B cell (primary cell): ENCODE measurements at regions not wholly inside any gene's neighbourhood (a gene's known extent, or its start where the extent isn't known, plus 50 kb on each side); places are given as distances from the start of the nearest gene placed in this dataset.

Source experiments
- ATAC-seq: fragments of 200-7000 bp; cut with Tn5 transposase; one replicate; pipeline ENCODE4 v1.10.0; 2021; ENCODE audit warnings: low read depth, mild to moderate bottlenecking, moderate number of reproducible peaks, moderate library complexity
- CTCF ChIA-PET: fragments of 350-600 bp; sonication (Branson Sonifier 250); formaldehyde crosslinking; loops from one replicate; lab custom pipeline; 2021; ENCODE audit warnings: antibody characterized with exemption, inconsistent platforms; lab: Charles Lee
- POLR2A ChIA-PET: fragments of 350-600 bp; sonication (Branson Sonifier 250); formaldehyde crosslinking; loops from one replicate; lab custom pipeline; 2021; ENCODE audit warnings: antibody characterized with exemption; lab: Charles Lee
- DNase-seq: peaks from one replicate; pipeline ENCODE4 v3.0.0; 2013
- H2AFZ ChIP-seq: 2 replicates; pipeline ENCODE4 v1.6.1; 2012; ENCODE audit warnings: mild to moderate bottlenecking, low read depth, low read length; ENCODE audit not compliant: insufficient read depth, poor library complexity, severe bottlenecking
- H3K27ac ChIP-seq, 2 donors: 1 replicate in 1 of 2; 2 replicates in 1 of 2; pipeline ENCODE4 v1.5.1; 2012 to 2013; ENCODE audit warnings: low read length in 2 of 2, mild to moderate bottlenecking in 2 of 2, moderate library complexity in 1 of 2
- H3K27me3 ChIP-seq, 4 experiments: fragments of 200-600 bp in 1 of 4; sonication (generic) in 1 of 4; replicated peaks in 1 of 4; 1 replicate in 2 of 4; 2 replicates in 2 of 4; pipeline versions ENCODE4 v1.6.1 to v1.7.0; 2013 to 2016; ENCODE audit warnings: low read length in 3 of 4, mild to moderate bottlenecking in 2 of 4, mixed read lengths in 1 of 4, moderate library complexity in 1 of 4; ENCODE audit not compliant: insufficient read depth in 4 of 4, control insufficient read depth in 3 of 4; ENCODE audit errors: control extremely low read depth in 1 of 4
- H3K36me3 ChIP-seq, 2 experiments: replicated peaks in 1 of 2; 1 replicate in 1 of 2; 2 replicates in 1 of 2; pipeline versions ENCODE4 v1.6.1 to v1.7.1; 2013; ENCODE audit warnings: low read length in 1 of 2; ENCODE audit not compliant: insufficient read depth in 2 of 2, control insufficient read depth in 1 of 2; ENCODE audit errors: control extremely low read depth in 1 of 2, extremely low read depth in 1 of 2
- H3K4me1 ChIP-seq, 2 donors: fragments of 200-600 bp in 1 of 2; sonication (generic) in 1 of 2; 1 replicate in 1 of 2; 2 replicates in 1 of 2; pipeline versions ENCODE4 v1.5.1 to v1.6.1; 2013 to 2017; ENCODE audit warnings: low read length in 2 of 2; ENCODE audit not compliant: control insufficient read depth in 2 of 2, insufficient read depth in 2 of 2
- H3K4me2 ChIP-seq: replicated peaks from 2 replicates; pipeline ENCODE3; 2012; ENCODE audit warnings: mild to moderate bottlenecking, low read depth, low read length; ENCODE audit not compliant: poor library complexity, severe bottlenecking
- H3K4me3 ChIP-seq, 5 experiments: fragments of 200-600 bp in 1 of 5; sonication (generic) in 1 of 5; 1 replicate in 3 of 5; 2 replicates in 2 of 5; pipeline versions ENCODE4 v1.5.1 to v1.7.0; 2011 to 2016; ENCODE audit warnings: low read length in 4 of 5, mild to moderate bottlenecking in 4 of 5, low read depth in 2 of 5, control low read depth in 1 of 5, moderate library complexity in 1 of 5; ENCODE audit not compliant: insufficient read depth in 1 of 5; ENCODE audit errors: control extremely low read depth in 1 of 5, extremely low read depth in 1 of 5
- H3K79me2 ChIP-seq: fragments of 200-600 bp; sonication (generic); one replicate; pipeline ENCODE4 v1.6.0; 2016; ENCODE audit warnings: low read length; ENCODE audit not compliant: control insufficient read depth, insufficient read depth
- H3K9ac ChIP-seq: fragments of 200-600 bp; sonication (generic); 2 replicates; pipeline ENCODE4 v1.6.1; 2017; ENCODE audit warnings: mild to moderate bottlenecking, low read length, moderate library complexity
- H3K9me3 ChIP-seq, 3 donors: one replicate each; pipeline versions ENCODE4 v1.6.1 to v1.7.1; 2013; ENCODE audit warnings: low read length in 2 of 3; ENCODE audit not compliant: control insufficient read depth in 2 of 3, insufficient read depth in 1 of 3; ENCODE audit errors: control extremely low read depth in 1 of 3
- H4K20me1 ChIP-seq: 2 replicates; pipeline ENCODE4 v1.6.0; 2012; ENCODE audit warnings: mild to moderate bottlenecking, low read length; ENCODE audit not compliant: insufficient read depth, control insufficient read depth, poor library complexity, severe bottlenecking
- H3K27ac Mint-ChIP-seq: one replicate; pipeline ENCODE4 v1.8.0; 2021; ENCODE audit warnings: mixed read lengths
- H3K27me3 Mint-ChIP-seq: one replicate; pipeline ENCODE4 v1.8.0; 2021; ENCODE audit warnings: mixed read lengths
- H3K4me1 Mint-ChIP-seq: one replicate; pipeline ENCODE4 v1.8.0; 2021; ENCODE audit warnings: mixed read lengths
- H3K4me3 Mint-ChIP-seq: one replicate; pipeline ENCODE4 v1.8.0; 2021; ENCODE audit warnings: mixed read lengths
- H3K9me3 Mint-ChIP-seq: one replicate; pipeline ENCODE4 v1.8.0; 2022; ENCODE audit warnings: mixed read lengths; ENCODE audit not compliant: insufficient read depth
- EZH2 ChIP-seq: IDR thresholded peaks from 2 replicates; pipeline ENCODE4 v1.6.1; 2012; ENCODE audit warnings: borderline replicate concordance, low read depth, mild to moderate bottlenecking, moderate library complexity, low read length; ENCODE audit not compliant: insufficient read depth, poor library complexity, severe bottlenecking
- WGBS: methylation state at CpG from one replicate; pipeline ENCODE4 v1.1.5; 2013; ENCODE audit warnings: missing lambda C conversion rate; ENCODE audit not compliant: insufficient coverage; 5-methylcytosine and 5-hydroxymethylcytosine counted together
- intact Hi-C: fragments of 100-400 bp; cut with micrococcal nuclease; formaldehyde crosslinking; loops from one replicate; pipeline ENCODE4 v1.10.0; 2022
- TF ChIP-seq, protein P1 (sequence below): fragments of 200-600 bp; IDR thresholded peaks from one replicate; pipeline ENCODE4 v1.8.0; 2022; ENCODE audit warnings: antibody characterized with exemption, mild to moderate bottlenecking

DNA sequence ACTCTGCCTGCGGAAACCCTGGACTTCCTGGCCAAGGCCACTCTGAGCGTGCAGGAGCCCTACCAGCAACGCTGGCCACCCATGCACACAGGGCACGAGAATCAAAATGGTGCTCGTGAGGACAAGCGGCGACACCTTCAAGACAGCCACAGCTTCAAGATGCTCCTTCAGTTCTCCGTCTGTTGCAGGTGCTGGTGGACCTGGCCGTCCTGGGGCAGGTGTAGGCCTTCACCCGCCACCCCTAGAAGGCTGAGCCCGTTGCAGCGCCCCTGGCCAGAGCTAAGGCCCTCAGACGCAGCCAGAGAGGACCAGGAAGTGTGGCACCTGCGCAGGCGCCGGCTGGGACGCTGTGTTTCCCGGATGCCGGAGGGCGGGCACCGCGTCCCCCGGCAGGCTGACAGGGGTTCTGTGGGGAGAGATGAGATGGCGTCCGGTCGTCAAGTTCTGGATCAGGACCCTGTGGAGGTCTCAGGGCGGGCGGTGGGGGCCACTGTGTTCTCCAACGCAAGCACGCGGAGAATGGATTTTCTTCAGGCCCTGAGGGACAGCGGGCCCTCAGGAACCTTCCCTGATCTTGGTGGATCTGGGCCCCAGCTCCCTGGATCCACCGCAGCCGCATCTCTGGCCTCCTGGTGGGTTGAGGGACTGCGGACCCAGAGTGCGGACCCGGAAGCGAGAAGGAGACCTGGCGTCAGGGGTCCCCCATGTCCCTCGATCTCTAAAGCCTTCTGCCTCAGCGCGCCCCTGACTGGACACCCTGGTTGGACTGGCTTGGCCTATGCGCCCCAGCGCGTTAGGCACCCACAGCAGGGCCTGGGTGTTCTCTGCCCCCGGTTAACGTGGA lies 1770.8 kb upstream of the CDH9 start:
- Mint-ChIP-seq H3K27me3 (no peaks in the 10 kb centered on the region), H3K9me3 (peaks cover 13% of the 10 kb centered on the region), H3K4me3 (no peak overlapping the region), H3K4me1 (no peaks in the 10 kb centered on the region), H3K27ac (no peak overlapping the region)
- Histone ChIP-seq H3K9me3 (peaks cover 0 to 20% (median 0%) of the 10 kb centered on the region in 3 donors), H3K9ac (no peak overlapping the region), H3K4me1 (no peaks in the 10 kb centered on the region), H4K20me1 (no peaks in the 10 kb centered on the region), H3K4me2 (no peak overlapping the region), H2AFZ (no peak overlapping the region), H3K27me3 (no peaks in the 10 kb centered on the region), H3K36me3 (no peaks in the 10 kb centered on the region), H3K27ac (no peak overlapping the region), H3K79me2 (no peaks in the 10 kb centered on the region), H3K4me3 (no peak overlapping the region)
- DNase-seq (no peak), ATAC-seq (no peak)
- intact Hi-C loops = no loop called here
- ChIA-PET POLR2A (no interaction called here), CTCF (no interaction called here)
- no peak for TF ChIP-seq EZH2
- TF ChIP-seq, protein P1, sequence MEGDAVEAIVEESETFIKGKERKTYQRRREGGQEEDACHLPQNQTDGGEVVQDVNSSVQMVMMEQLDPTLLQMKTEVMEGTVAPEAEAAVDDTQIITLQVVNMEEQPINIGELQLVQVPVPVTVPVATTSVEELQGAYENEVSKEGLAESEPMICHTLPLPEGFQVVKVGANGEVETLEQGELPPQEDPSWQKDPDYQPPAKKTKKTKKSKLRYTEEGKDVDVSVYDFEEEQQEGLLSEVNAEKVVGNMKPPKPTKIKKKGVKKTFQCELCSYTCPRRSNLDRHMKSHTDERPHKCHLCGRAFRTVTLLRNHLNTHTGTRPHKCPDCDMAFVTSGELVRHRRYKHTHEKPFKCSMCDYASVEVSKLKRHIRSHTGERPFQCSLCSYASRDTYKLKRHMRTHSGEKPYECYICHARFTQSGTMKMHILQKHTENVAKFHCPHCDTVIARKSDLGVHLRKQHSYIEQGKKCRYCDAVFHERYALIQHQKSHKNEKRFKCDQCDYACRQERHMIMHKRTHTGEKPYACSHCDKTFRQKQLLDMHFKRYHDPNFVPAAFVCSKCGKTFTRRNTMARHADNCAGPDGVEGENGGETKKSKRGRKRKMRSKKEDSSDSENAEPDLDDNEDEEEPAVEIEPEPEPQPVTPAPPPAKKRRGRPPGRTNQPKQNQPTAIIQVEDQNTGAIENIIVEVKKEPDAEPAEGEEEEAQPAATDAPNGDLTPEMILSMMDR = no peak
- WGBS = 94% methylated on average over 47 of the region's 47 CpGs

DNA sequence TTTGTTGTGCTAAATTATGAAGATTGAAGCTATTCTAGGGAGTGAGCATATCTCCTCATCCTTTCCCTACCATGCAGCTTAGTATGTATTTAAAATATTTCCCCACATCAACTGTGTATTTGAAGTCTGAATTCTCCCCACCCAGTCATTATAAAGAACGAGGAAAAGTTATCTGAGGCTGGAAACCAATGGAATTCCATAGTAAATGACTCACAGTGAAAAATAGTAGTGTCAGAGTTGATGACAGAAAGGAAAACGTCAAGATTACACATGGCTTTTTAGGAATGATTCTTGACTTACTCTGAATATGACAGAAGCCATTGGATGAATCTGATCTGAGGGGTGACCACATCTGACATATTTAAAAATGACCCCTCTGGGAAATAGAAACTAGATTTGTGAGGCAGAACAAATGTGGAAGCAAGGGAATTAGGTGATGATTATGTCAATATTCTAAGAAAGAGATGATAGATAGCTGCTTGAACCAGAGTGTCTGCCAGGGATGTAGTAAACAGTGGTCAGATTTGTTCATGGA lies 1768.9 kb upstream of the CDH9 start:
- H3K9me3 Mint-ChIP-seq = peaks cover 13% of the 10 kb centered on the region

More for the DNA sequence above, 1768.9 kb upstream of the CDH9 start:
- Mint-ChIP-seq H3K27ac (no peak overlapping the region), H3K4me1 (no peaks in the 10 kb centered on the region), H3K27me3 (no peaks in the 10 kb centered on the region), H3K4me3 (no peak overlapping the region)
- Histone ChIP-seq H3K4me3 (no peak overlapping the region), H2AFZ (no peak overlapping the region), H3K9ac (no peak overlapping the region), H3K27me3 (no peaks in the 10 kb centered on the region), H3K36me3 (no peaks in the 10 kb centered on the region), H3K4me1 (no peaks in the 10 kb centered on the region), H3K27ac (no peak overlapping the region), H3K4me2 (no peak overlapping the region), H3K9me3 (peaks cover 0 to 20% (median 0%) of the 10 kb centered on the region in 3 donors), H4K20me1 (no peaks in the 10 kb centered on the region), H3K79me2 (no peaks in the 10 kb centered on the region)
- POLR2A ChIA-PET = no interaction called here
- no peak for TF ChIP-seq EZH2
- TF ChIP-seq, protein P1 = no peak
- intact Hi-C loops = no loop called here
- no peak for DNase-seq
- 40% methylated on average over 1 of the region's 2 CpGs for WGBS
- CTCF ChIA-PET = no interaction called here
- ATAC-seq = no peak
